H1 (cell line): ENCODE measurements at regions not wholly inside any gene's neighbourhood (a gene's known extent, or its start where the extent isn't known, plus 50 kb on each side); places are given as distances from the start of the nearest gene placed in this dataset.

Source experiments
- CTCF ChIA-PET: fragments of 300-600 bp; sonication (Branson Sonifier 250); formaldehyde crosslinking; loops from one replicate; lab custom pipeline; 2021; ENCODE audit not compliant: partially characterized antibody; lab: Charles Lee
- POLR2A ChIA-PET: fragments of 300-600 bp; sonication (Branson Sonifier 250); formaldehyde crosslinking; loops from one replicate; lab custom pipeline; 2021; ENCODE audit warnings: inconsistent platforms; ENCODE audit not compliant: partially characterized antibody; lab: Charles Lee
- DNase-seq, 2 experiments: peaks; one replicate each; pipeline versions ENCODE4 v3.0.0 to v3.0.0-alpha.2; 2010 to 2022; ENCODE audit warnings: low spot score in 2 of 2, low read depth in 1 of 2, mixed read lengths in 1 of 2
- FAIRE-seq: peaks from 2 replicates; lab custom pipeline; 2011; peaks lifted over from hg19 to GRCh38; lab: Jason Lieb, UNC
- H2AFZ ChIP-seq: 2 replicates; pipeline ENCODE4 v1.8.1; 2012; ENCODE audit warnings: low read length, inconsistent platforms
- H2AK5ac ChIP-seq: 2 replicates; pipeline ENCODE4 v1.6.1; 2013; ENCODE audit warnings: low read depth, low read length
- H2BK120ac ChIP-seq: replicated peaks from 2 replicates; pipeline ENCODE3; 2013; ENCODE audit warnings: low read depth, low read length, inconsistent platforms
- H2BK12ac ChIP-seq: 2 replicates; pipeline ENCODE4 v1.6.1; 2013; ENCODE audit warnings: low read depth, low read length
- H2BK15ac ChIP-seq: 2 replicates; pipeline ENCODE4 v1.6.1; 2013; ENCODE audit warnings: low read length
- H2BK20ac ChIP-seq: 2 replicates; pipeline ENCODE4 v1.6.1; 2013; ENCODE audit warnings: low read length
- H2BK5ac ChIP-seq: 2 replicates; pipeline ENCODE4 v1.6.1; 2013; ENCODE audit warnings: low read depth, low read length
- H3K14ac ChIP-seq: 2 replicates; pipeline ENCODE4 v1.6.1; 2013; ENCODE audit warnings: inconsistent platforms; ENCODE audit not compliant: insufficient read length
- H3K18ac ChIP-seq: 2 replicates; pipeline ENCODE4 v1.6.1; 2013; ENCODE audit warnings: low read length; ENCODE audit errors: extremely low read depth
- H3K23ac ChIP-seq: 2 replicates; pipeline ENCODE4 v1.6.1; 2013; ENCODE audit warnings: inconsistent platforms; ENCODE audit not compliant: insufficient read length
- H3K23me2 ChIP-seq: 2 replicates; pipeline ENCODE4 v1.6.1; 2013; ENCODE audit warnings: low read depth, low read length
- H3K27ac ChIP-seq: 2 replicates; pipeline ENCODE4 v1.6.1; 2011; ENCODE audit warnings: low read depth, low read length, inconsistent platforms
- H3K27me3 ChIP-seq, 4 experiments: replicated peaks in 1 of 4; 1 replicate in 1 of 4; 2 replicates in 3 of 4; pipeline versions ENCODE4 v1.6.1 to v1.8.1; 2011 to 2013; ENCODE audit warnings: low read length in 3 of 4, mild to moderate bottlenecking in 3 of 4, inconsistent platforms in 2 of 4, mixed read lengths in 2 of 4, moderate library complexity in 1 of 4; ENCODE audit not compliant: control insufficient read depth in 3 of 4, insufficient read depth in 3 of 4; ENCODE audit errors: extremely low read depth in 1 of 4
- H3K36me3 ChIP-seq, 4 experiments: 2 replicates each; pipeline versions ENCODE4 v1.6.1 to v1.8.1; 2011 to 2013; ENCODE audit warnings: mild to moderate bottlenecking in 4 of 4, low read length in 3 of 4, moderate library complexity in 2 of 4, control low read depth in 1 of 4, inconsistent platforms in 1 of 4; ENCODE audit not compliant: insufficient read depth in 4 of 4, control insufficient read depth in 2 of 4
- H3K4ac ChIP-seq: replicated peaks from 2 replicates; pipeline ENCODE3; 2013; ENCODE audit warnings: low read length, low read depth, mixed read lengths, inconsistent platforms; ENCODE audit not compliant: insufficient read length
- H3K4me1 ChIP-seq, 4 experiments: replicated peaks in 1 of 4; 1 replicate in 1 of 4; 2 replicates in 3 of 4; pipeline versions ENCODE4 v1.6.1 to v1.8.1; 2011 to 2013; ENCODE audit warnings: low read length in 3 of 4, inconsistent platforms in 2 of 4, mixed read lengths in 1 of 4; ENCODE audit not compliant: insufficient read depth in 4 of 4, control insufficient read depth in 3 of 4
- H3K4me2 ChIP-seq, 2 experiments: 2 replicates each; pipeline versions ENCODE4 v1.6.1 to v1.8.1; 2011 to 2013; ENCODE audit warnings: low read depth in 2 of 2, low read length in 2 of 2, control low read depth in 1 of 2, inconsistent platforms in 1 of 2, mild to moderate bottlenecking in 1 of 2; ENCODE audit not compliant: insufficient read depth in 1 of 2
- H3K4me3 ChIP-seq, 4 experiments: fragments of 200-600, 300-600 bp in 1 of 4; sonication (generic), shearing (Covaris generic), sonication (Bioruptor Twin) in 1 of 4; 2 replicates each; pipeline versions ENCODE4 v1.5.1 to v1.8.1; 2011 to 2016; ENCODE audit warnings: low read length in 4 of 4, low read depth in 3 of 4, control low read depth in 2 of 4, inconsistent platforms in 2 of 4, mild to moderate bottlenecking in 2 of 4, mixed read lengths in 1 of 4, moderate library complexity in 1 of 4; ENCODE audit not compliant: insufficient read depth in 2 of 4; ENCODE audit errors: extremely low read depth in 1 of 4
- H3K56ac ChIP-seq: replicated peaks from 2 replicates; pipeline ENCODE3; 2013; ENCODE audit warnings: low read depth, mild to moderate bottlenecking, mixed read lengths, low read length, inconsistent platforms; ENCODE audit not compliant: insufficient read length
- H3K79me1 ChIP-seq: 2 replicates; pipeline ENCODE4 v1.6.1; 2013; ENCODE audit warnings: low read depth, low read length, control low read depth
- H3K79me2 ChIP-seq, 2 experiments: 2 replicates each; pipeline versions ENCODE4 v1.6.1 to v1.8.1; 2012 to 2013; ENCODE audit warnings: low read length in 2 of 2, mild to moderate bottlenecking in 2 of 2, inconsistent platforms in 1 of 2; ENCODE audit not compliant: insufficient read depth in 2 of 2, control insufficient read depth in 1 of 2
- H3K9ac ChIP-seq, 4 experiments: replicated peaks in 1 of 4; 1 replicate in 1 of 4; 2 replicates in 3 of 4; pipeline versions ENCODE4 v1.6.1 to v1.8.1; 2011 to 2013; ENCODE audit warnings: low read depth in 3 of 4, low read length in 3 of 4, control low read depth in 2 of 4, mild to moderate bottlenecking in 2 of 4, moderate library complexity in 2 of 4, inconsistent platforms in 1 of 4; ENCODE audit errors: extremely low read depth in 1 of 4
- H3K9me3 ChIP-seq, 2 experiments: 2 replicates each; pipeline versions ENCODE4 v1.6.1 to v1.8.1; 2012 to 2013; ENCODE audit warnings: mild to moderate bottlenecking in 2 of 2, moderate library complexity in 2 of 2, control low read depth in 1 of 2, inconsistent platforms in 1 of 2, low read depth in 1 of 2, low read length in 1 of 2, mixed read lengths in 1 of 2; ENCODE audit not compliant: insufficient read depth in 2 of 2
- H4K20me1 ChIP-seq, 2 experiments: replicated peaks in 1 of 2; 2 replicates each; pipeline versions ENCODE3 to v1.8.1; 2011 to 2013; ENCODE audit warnings: inconsistent platforms in 2 of 2, low read length in 2 of 2, mild to moderate bottlenecking in 1 of 2; ENCODE audit not compliant: insufficient read depth in 2 of 2, control insufficient read depth in 1 of 2
- H4K5ac ChIP-seq: 2 replicates; pipeline ENCODE4 v1.6.1; 2013; ENCODE audit warnings: low read length, low read depth, mixed read lengths, inconsistent platforms; ENCODE audit not compliant: insufficient read length
- H4K8ac ChIP-seq: 2 replicates; pipeline ENCODE4 v1.8.0; 2013; ENCODE audit warnings: mild to moderate bottlenecking, moderate library complexity, low read length, inconsistent platforms; ENCODE audit not compliant: insufficient read depth; ENCODE audit errors: extremely low read depth
- H4K91ac ChIP-seq: replicated peaks from 2 replicates; pipeline ENCODE3; 2013; ENCODE audit warnings: low read length, mixed read lengths, inconsistent platforms; ENCODE audit not compliant: insufficient read length
- EZH2 ChIP-seq: fragments of 200-600 bp; sonication (generic); IDR thresholded peaks from 2 replicates; pipeline ENCODE4 v1.7.1; 2012; ENCODE audit warnings: low read depth, mild to moderate bottlenecking, moderate library complexity, low read length, inconsistent platforms; ENCODE audit not compliant: severe bottlenecking
- PHF8 ChIP-seq: fragments of 200-600 bp; sonication (generic); conservative IDR thresholded peaks from 2 replicates; pipeline ENCODE4 v1.7.1; 2012; ENCODE audit warnings: low read depth, mild to moderate bottlenecking, inconsistent platforms, low read length, moderate library complexity
- POLR2AphosphoS5 ChIP-seq: IDR thresholded peaks from 2 replicates; pipeline ENCODE4 v1.6.1; 2011; ENCODE audit warnings: low read depth, low read length
- TAF7 ChIP-seq: optimal IDR thresholded peaks from 2 replicates; pipeline ENCODE3; 2011; ENCODE audit warnings: low read depth, mild to moderate bottlenecking, inconsistent platforms, low read length, moderate library complexity, borderline replicate concordance
- ZNF274 ChIP-seq: IDR thresholded peaks from 2 replicates; pipeline ENCODE4 v1.7.0; 2012; ENCODE audit warnings: low read length, borderline replicate concordance; ENCODE audit errors: extremely low read depth
- WGBS, 2 experiments: shearing (Covaris generic) in 1 of 2; methylation state at CpG; one replicate each; pipeline versions ENCODE4 v1.1.6 to v1.1.7; 2013 to 2015; ENCODE audit warnings: low lambda C conversion rate in 2 of 2, mixed read lengths in 2 of 2, inconsistent platforms in 1 of 2, low coverage in 1 of 2, missing lambda C conversion rate in 1 of 2; ENCODE audit not compliant: insufficient replicate concordance in 2 of 2, insufficient coverage in 1 of 2, insufficient read length in 1 of 2; ENCODE audit errors: extremely low coverage in 1 of 2, missing lambda C conversion rate in 1 of 2; 5-methylcytosine and 5-hydroxymethylcytosine counted together

DNA sequence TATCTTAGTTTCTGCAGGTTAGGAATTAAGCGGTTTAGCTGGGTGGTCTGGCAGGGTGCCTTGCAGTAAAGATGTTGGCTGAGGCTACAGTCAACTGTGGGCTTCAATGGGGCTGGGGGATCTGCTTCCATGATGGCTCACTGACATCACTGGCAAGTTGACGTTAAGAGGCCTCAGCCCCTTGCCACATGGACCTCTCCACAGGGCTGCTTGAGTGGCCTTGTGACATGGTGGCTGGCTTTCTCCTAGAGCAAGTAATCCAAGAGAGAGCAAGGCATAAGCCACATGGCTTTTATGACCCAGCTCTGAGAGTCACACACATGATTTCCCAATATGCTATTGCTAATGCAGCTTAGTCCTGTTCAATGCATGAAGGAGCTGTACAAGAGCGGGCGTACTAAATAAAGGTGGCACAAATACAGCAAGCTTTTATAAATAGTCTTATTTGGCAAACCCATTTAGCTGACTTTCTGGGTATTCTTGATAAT lies 109.1 kb downstream of the SEPTIN7 start:
- no peaks in the 10 kb centered on the region; a peak in 1 of 8 replicates for H3K36me3 ChIP-seq
- no peak overlapping the region for H3K4me2 ChIP-seq
- H2BK20ac ChIP-seq, result no peak overlapping the region; the same call in 1 of the 2 replicates
- H2BK15ac ChIP-seq, result no peak overlapping the region
- no peak overlapping the region for H4K5ac ChIP-seq
- WGBS, 2 experiments, result 92% methylated on average over 4 of the region's 4 CpGs; no CpG with 5 or more reads in 1 of the 2 experiments
- H3K14ac ChIP-seq, result no peak overlapping the region
- H2BK120ac ChIP-seq, result no peak overlapping the region
- H2AFZ ChIP-seq, result no peak overlapping the region
- no peaks in the 10 kb centered on the region for H3K9me3 ChIP-seq
- H3K18ac ChIP-seq, result no peak overlapping the region
- no peak overlapping the region for H2BK5ac ChIP-seq
- no peak overlapping the region for H2BK12ac ChIP-seq
- no peak overlapping the region for H3K4ac ChIP-seq
- H3K79me2 ChIP-seq, result no peaks in the 10 kb centered on the region
- ChIA-PET POLR2A (no interaction called here), CTCF (interaction anchor here (1.2 to 1.9 kb wide), 4 partner anchors 62 to 215 kb away, joined by 3 to 5 read pairs (median 4); partner anchors contain the start of gene HERPUD2)
- no peak overlapping the region for H4K8ac ChIP-seq
- H3K27me3 ChIP-seq, result no peaks in the 10 kb centered on the region
- no peak overlapping the region for H2AK5ac ChIP-seq
- H3K4me1 ChIP-seq, result peaks cover 2 to 14% (median 8%) of the 10 kb centered on the region in 4 experiments; a peak in 6 of 7 replicates
- H3K27ac ChIP-seq, result no peak overlapping the region
- no peak overlapping the region for H3K23ac ChIP-seq
- no peak overlapping the region for H4K91ac ChIP-seq
- no peaks in the 10 kb centered on the region for H3K23me2 ChIP-seq
- H4K20me1 ChIP-seq, result no peaks in the 10 kb centered on the region
- FAIRE-seq (no peak), DNase-seq (no peak)
- no peak overlapping the region for H3K56ac ChIP-seq
- no peaks in the 10 kb centered on the region for H3K79me1 ChIP-seq
- H3K4me3 ChIP-seq, result no peak overlapping the region
- no peak overlapping the region for H3K9ac ChIP-seq
- TF ChIP-seq EZH2 (no peak), POLR2AphosphoS5 (no peak), TAF7 (no peak), PHF8 (no peak), ZNF274 (no peak)
